PC-3 (cell line): ENCODE measurements at regions not wholly inside any gene's neighbourhood (a gene's known extent, or its start where the extent isn't known, plus 50 kb on each side); places are given as distances from the start of the nearest gene placed in this dataset.

Experiments used
- ATAC-seq: fragments of 200-7000 bp; cut with Tn5 transposase; 2 replicates; pipeline ENCODE4 v1.9.1; 2020; ENCODE audit warnings: mild to moderate bottlenecking, moderate library complexity
- BruUV-seq: library from RNA; stranded (reverse); fragments of 400-500 nt; replicated peaks from 2 replicates; lab custom pipeline; 2021; lab: Mats Ljungman, UMichigan
- CTCF ChIA-PET: fragments of 300-600 bp; sonication (Branson Sonifier 250); formaldehyde crosslinking; loops from one replicate; lab custom pipeline; 2022; ENCODE audit warnings: antibody characterized with exemption; lab: Charles Lee
- POLR2A ChIA-PET: fragments of 300-600 bp; sonication (Branson Sonifier 250); formaldehyde crosslinking; loops from one replicate; lab custom pipeline; 2022; ENCODE audit warnings: antibody characterized with exemption; ENCODE audit not compliant: unreplicated experiment; lab: Charles Lee
- DNase-seq: peaks from one replicate; pipeline ENCODE4 v3.0.0-alpha.2; 2015
- H2AFZ ChIP-seq: fragments of 300-600 bp; sonication (generic); 2 replicates; pipeline ENCODE4 v1.6.0; 2016; ENCODE audit warnings: antibody characterized with exemption, low read length
- H3F3A ChIP-seq: fragments of 300-600 bp; sonication (generic); one replicate; pipeline ENCODE4 v1.6.0; 2017; ENCODE audit warnings: antibody characterized with exemption, low read length, control low read depth, mild to moderate bottlenecking; ENCODE audit not compliant: unreplicated experiment
- H3K27ac ChIP-seq: fragments of 300-600 bp; sonication (generic); 2 replicates; pipeline ENCODE4 v1.5.1; 2016; ENCODE audit warnings: mild to moderate bottlenecking, low read length
- H3K27me3 ChIP-seq: fragments of 300-600 bp; sonication (generic); 2 replicates; pipeline ENCODE4 v1.6.1; 2016; ENCODE audit warnings: low read length, mixed read lengths
- H3K36me3 ChIP-seq: fragments of 300-600 bp; sonication (generic); 2 replicates; pipeline ENCODE4 v1.6.1; 2016; ENCODE audit warnings: low read depth, mixed run types, low read length, mixed read lengths
- H3K4me1 ChIP-seq: fragments of 300-600 bp; sonication (generic); 2 replicates; pipeline ENCODE4 v1.5.1; 2016; ENCODE audit warnings: low read length; ENCODE audit not compliant: insufficient read depth
- H3K4me2 ChIP-seq: fragments of 300-600 bp; sonication (generic); 2 replicates; pipeline ENCODE4 v1.6.0; 2016; ENCODE audit warnings: low read length
- H3K4me3 ChIP-seq: fragments of 300-600 bp; sonication (generic); 2 replicates; pipeline ENCODE4 v1.5.1; 2016; ENCODE audit warnings: mild to moderate bottlenecking, low read length, mixed read lengths
- H3K79me2 ChIP-seq: fragments of 300-600 bp; sonication (generic); 2 replicates; pipeline ENCODE4 v1.6.1; 2017; ENCODE audit warnings: low read length, mixed read lengths
- H3K9ac ChIP-seq: fragments of 300-600 bp; sonication (generic); 2 replicates; pipeline ENCODE4 v1.6.0; 2016; ENCODE audit warnings: mild to moderate bottlenecking, low read length
- H3K9me2 ChIP-seq: fragments of 300-600 bp; sonication (generic); replicated peaks from 2 replicates; pipeline ENCODE4 v1.6.1; 2016; ENCODE audit warnings: mixed run types, low read length, mixed read lengths
- H3K9me3 ChIP-seq: fragments of 300-600 bp; sonication (generic); 2 replicates; pipeline ENCODE4 v1.6.1; 2016; ENCODE audit warnings: low read length, mixed read lengths
- H4K20me1 ChIP-seq: fragments of 300-600 bp; sonication (generic); 2 replicates; pipeline ENCODE4 v1.6.1; 2016; ENCODE audit warnings: low read length, mixed read lengths
- EZH2 ChIP-seq: fragments of 300-600 bp; sonication (generic); IDR thresholded peaks from one replicate; pipeline ENCODE4 v1.6.1; 2017; ENCODE audit warnings: antibody characterized with exemption, mild to moderate bottlenecking, low read length; ENCODE audit not compliant: unreplicated experiment
- EZH2phosphoT487 ChIP-seq: fragments of 300-600 bp; sonication (generic); IDR thresholded peaks from 2 replicates; pipeline ENCODE4 v1.6.1; 2018; ENCODE audit warnings: mild to moderate bottlenecking, antibody characterized with exemption, low read length, borderline replicate concordance
- intact Hi-C: fragments of 100-400 bp; cut with micrococcal nuclease; formaldehyde crosslinking; loops from 2 replicates; pipeline ENCODE4 v1.9.0; 2023
- TF ChIP-seq, protein P1 (sequence below): fragments of 300-600 bp; sonication (generic); conservative IDR thresholded peaks from 2 replicates; pipeline ENCODE4 v1.5.1; 2017; ENCODE audit warnings: antibody characterized with exemption, low read depth, mild to moderate bottlenecking, low read length

DNA sequence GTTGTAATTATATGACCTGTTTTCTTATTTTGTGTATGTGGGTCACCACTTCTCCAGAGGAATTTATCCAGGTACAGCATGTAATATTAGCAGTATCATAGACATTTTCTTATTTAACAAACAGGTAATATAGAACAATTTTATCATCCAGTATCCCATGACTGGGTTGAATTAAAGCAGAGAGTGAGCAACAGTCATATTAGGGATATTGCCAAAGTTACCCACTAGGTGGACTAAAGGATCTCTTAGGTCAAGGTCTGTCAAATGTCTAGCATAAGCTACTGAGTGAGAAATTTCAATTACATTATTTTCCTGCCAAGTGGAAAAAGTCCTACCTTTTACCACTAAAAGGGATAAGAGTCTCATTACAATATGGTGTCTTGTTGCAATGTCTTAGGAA lies 62.1 kb upstream of the TRIM9 start:
- Histone ChIP-seq H3K27me3 (no peaks in the 10 kb centered on the region), H3K79me2 (no peaks in the 10 kb centered on the region), H3K4me3 (no peak overlapping the region), H3K9me3 (no peaks in the 10 kb centered on the region), H3K4me2 (no peak overlapping the region), H3K9me2 (no peaks in the 10 kb centered on the region), H3K27ac (no peak overlapping the region), H3K9ac (no peak overlapping the region), H3K36me3 (no peaks in the 10 kb centered on the region), H3K4me1 (peaks cover 11% of the 10 kb centered on the region), H3F3A (no peaks in the 10 kb centered on the region), H2AFZ (no peak overlapping the region), H4K20me1 (no peaks in the 10 kb centered on the region)
- no TSS peak for BruUV-seq
- TF ChIP-seq EZH2 (no peak), EZH2phosphoT487 (no peak)
- TF ChIP-seq, protein P1, sequence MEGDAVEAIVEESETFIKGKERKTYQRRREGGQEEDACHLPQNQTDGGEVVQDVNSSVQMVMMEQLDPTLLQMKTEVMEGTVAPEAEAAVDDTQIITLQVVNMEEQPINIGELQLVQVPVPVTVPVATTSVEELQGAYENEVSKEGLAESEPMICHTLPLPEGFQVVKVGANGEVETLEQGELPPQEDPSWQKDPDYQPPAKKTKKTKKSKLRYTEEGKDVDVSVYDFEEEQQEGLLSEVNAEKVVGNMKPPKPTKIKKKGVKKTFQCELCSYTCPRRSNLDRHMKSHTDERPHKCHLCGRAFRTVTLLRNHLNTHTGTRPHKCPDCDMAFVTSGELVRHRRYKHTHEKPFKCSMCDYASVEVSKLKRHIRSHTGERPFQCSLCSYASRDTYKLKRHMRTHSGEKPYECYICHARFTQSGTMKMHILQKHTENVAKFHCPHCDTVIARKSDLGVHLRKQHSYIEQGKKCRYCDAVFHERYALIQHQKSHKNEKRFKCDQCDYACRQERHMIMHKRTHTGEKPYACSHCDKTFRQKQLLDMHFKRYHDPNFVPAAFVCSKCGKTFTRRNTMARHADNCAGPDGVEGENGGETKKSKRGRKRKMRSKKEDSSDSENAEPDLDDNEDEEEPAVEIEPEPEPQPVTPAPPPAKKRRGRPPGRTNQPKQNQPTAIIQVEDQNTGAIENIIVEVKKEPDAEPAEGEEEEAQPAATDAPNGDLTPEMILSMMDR: peak; percentile 91
- ChIA-PET CTCF (interaction anchor here (0.5 to 1.1 kb wide), 12 partner anchors 19 to 620 kb away, joined by 3 to 25 read pairs (median 4); partner anchors contain the start of gene TMX1), POLR2A (interaction anchor here (0.5 kb wide), 1 partner anchor 54 kb away, joined by 11 read pairs; no protein-coding TSS in a partner anchor)
- ATAC-seq (peak; percentile 98), DNase-seq (peak; percentile 75)
- intact Hi-C loops: loop anchor here (1.0 to 10.0 kb wide), 6 partner anchors 25 to 618 kb away; partner anchors contain the start of gene TRIM9

DNA sequence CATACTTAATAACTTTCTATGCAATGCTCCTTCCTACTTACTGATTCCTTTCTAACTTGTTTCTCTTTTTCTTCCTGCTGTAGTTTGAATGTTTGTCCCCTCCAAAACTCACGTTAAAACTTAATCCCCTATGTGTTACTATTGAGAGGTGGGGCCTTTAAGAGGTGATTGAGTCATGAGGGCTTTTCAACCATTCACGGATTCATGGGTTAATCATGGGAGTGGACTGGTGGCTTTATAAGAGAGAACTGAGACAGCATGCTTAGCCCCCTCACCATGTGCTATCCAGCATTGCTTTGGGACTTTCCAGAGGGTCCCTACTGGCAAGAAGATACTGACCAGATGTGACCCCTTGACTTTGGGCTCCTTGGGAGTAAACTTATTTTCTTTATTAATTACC lies 66.0 kb upstream of the TRIM9 start:
- DNase-seq (no peak), ATAC-seq (no peak)
- ChIA-PET POLR2A (no interaction called here), CTCF (no interaction called here)
- H3K79me2 ChIP-seq: no peaks in the 10 kb centered on the region
- peaks cover 36% of the 10 kb centered on the region for H3K4me1 ChIP-seq
- intact Hi-C loops: no loop called here
- BruUV-seq: no TSS peak
- H3K36me3 ChIP-seq: no peaks in the 10 kb centered on the region
- H3K9me3 ChIP-seq: no peaks in the 10 kb centered on the region
- no peaks in the 10 kb centered on the region for H3F3A ChIP-seq
- no peak overlapping the region for H3K9ac ChIP-seq
- no peak overlapping the region for H3K4me3 ChIP-seq
- no peak overlapping the region for H3K4me2 ChIP-seq
- no peaks in the 10 kb centered on the region for H3K9me2 ChIP-seq
- no peak overlapping the region for H3K27ac ChIP-seq
- no peak for TF ChIP-seq EZH2phosphoT487
- TF ChIP-seq, protein P1: no peak
- TF ChIP-seq EZH2: no peak
- no peaks in the 10 kb centered on the region for H4K20me1 ChIP-seq
- H2AFZ ChIP-seq: no peak overlapping the region
- no peaks in the 10 kb centered on the region for H3K27me3 ChIP-seq

DNA sequence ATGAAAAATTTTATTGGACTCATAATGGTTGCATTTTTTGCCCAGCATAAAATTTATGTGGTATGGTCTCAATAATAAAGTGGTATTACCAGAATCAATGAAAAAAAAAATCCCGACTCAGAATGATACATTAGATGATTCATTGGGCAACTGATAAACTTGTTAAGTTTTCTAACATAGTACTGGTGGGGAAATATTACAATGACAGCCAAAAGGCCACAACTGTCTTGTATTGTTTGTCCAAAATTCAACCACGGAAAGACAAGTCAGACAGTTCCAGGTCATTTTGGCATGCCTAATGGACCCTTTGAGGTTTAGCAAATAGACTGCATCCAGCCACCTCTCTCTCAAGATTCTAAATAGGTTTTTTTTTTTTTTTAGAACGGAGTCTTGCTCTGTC lies 70.5 kb upstream of the TRIM9 start:
- POLR2A ChIA-PET: no interaction called here
- H3K4me1 ChIP-seq: peaks cover 45% of the 10 kb centered on the region
- no peaks in the 10 kb centered on the region for H3K27me3 ChIP-seq

More for the DNA sequence above, 70.5 kb upstream of the TRIM9 start:
- DNase-seq: peak; percentile 90
- Histone ChIP-seq H3K4me2 (0 out of 2 replicates have a peak overlapping the region, but pooled peaks have one; percentile 19), H3K4me3 (no peak overlapping the region), H3K9ac (no peak overlapping the region), H3K36me3 (no peaks in the 10 kb centered on the region), H3K9me3 (no peaks in the 10 kb centered on the region), H3K27ac (peak overlapping the region; percentile 53), H3F3A (no peaks in the 10 kb centered on the region), H3K9me2 (no peaks in the 10 kb centered on the region), H4K20me1 (no peaks in the 10 kb centered on the region), H2AFZ (no peak overlapping the region), H3K79me2 (no peaks in the 10 kb centered on the region)
- ATAC-seq: peak; percentile 79
- no TSS peak for BruUV-seq
- CTCF ChIA-PET: interaction anchor here (0.5 kb wide), 1 partner anchor 314 kb away, joined by 4 read pairs; no protein-coding TSS in a partner anchor
- intact Hi-C loops: loop anchor here (1.0 kb wide), 1 partner anchor 17 kb away; no protein-coding TSS in a partner anchor
- TF ChIP-seq EZH2phosphoT487 (no peak), EZH2 (no peak)
- TF ChIP-seq, protein P1: no peak
